ENCODE measurements at regions not wholly inside any gene's neighbourhood (a gene's known extent, or its start where the extent isn't known, plus 50 kb on each side); places are given as distances from the start of the nearest gene placed in this dataset.

DNA sequence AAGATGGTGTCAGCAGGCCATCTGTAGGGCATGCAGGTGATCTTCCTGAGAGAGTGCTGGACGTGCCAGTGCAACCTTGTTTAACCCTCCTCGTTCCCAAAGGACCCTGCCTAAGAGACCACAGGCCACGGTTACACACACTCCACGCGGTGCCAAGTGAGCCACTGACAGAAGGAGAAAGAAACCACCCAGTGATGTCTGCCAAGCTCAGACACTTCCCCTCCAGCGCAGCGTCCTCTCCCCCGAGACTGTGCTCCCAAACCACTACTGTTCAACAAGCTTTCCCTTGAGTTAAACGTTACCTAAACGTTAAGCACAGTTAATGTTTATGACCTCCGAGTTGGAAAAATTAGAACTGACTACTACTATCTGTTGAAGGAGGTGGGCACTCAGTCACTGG is 119.1 kb upstream of the NCK2 start:
- no peak overlapping the region for H3K4me3 ChIP-seq (ENCODE audit: low read length)
- no peaks in the 10 kb centered on the region for H3K9me3 ChIP-seq (ENCODE audit: control insufficient read depth, insufficient read depth, low read length)
- no peak overlapping the region for H3K27ac ChIP-seq (ENCODE audit: low read length)
- WGBS (ENCODE audit: insufficient coverage, insufficient read length), result no CpG with 5 or more reads among the region's 11 CpGs
- no peak for DNase-seq (ENCODE audit: low read depth, low spot score)
- 0 out of 2 replicates have a peak, but pooled peaks cover 5% of the 10 kb centered on the region for H3K4me1 ChIP-seq (ENCODE audit: control insufficient read depth, insufficient read depth, low read length)
- H3K27me3 ChIP-seq (ENCODE audit: control insufficient read depth, insufficient read depth, low read length), result no peaks in the 10 kb centered on the region
- no peaks in the 10 kb centered on the region for H3K36me3 ChIP-seq (ENCODE audit: control insufficient read depth, insufficient read depth, low read length)

- H3K4me1 ChIP-seq (ENCODE audit: control insufficient read depth, insufficient read depth, low read length), result 0 out of 2 replicates have a peak, but pooled peaks cover 4% of the 10 kb centered on the region
- no peaks in the 10 kb centered on the region for H3K9me3 ChIP-seq (ENCODE audit: control insufficient read depth, insufficient read depth, low read length)
- DNase-seq (ENCODE audit: low read depth, low spot score), result no peak
- H3K27me3 ChIP-seq (ENCODE audit: control insufficient read depth, insufficient read depth, low read length), result no peaks in the 10 kb centered on the region
- no CpG with 5 or more reads among the region's 7 CpGs for WGBS (ENCODE audit: insufficient coverage, insufficient read length)
- H3K36me3 ChIP-seq (ENCODE audit: control insufficient read depth, insufficient read depth, low read length), result no peaks in the 10 kb centered on the region
- no peak overlapping the region for H3K27ac ChIP-seq (ENCODE audit: low read length)
- no peak overlapping the region for H3K4me3 ChIP-seq (ENCODE audit: low read length)
Observed at GRCh38 chr2:105621038-105621437, 123.7 kb upstream of the NCK2 start.

DNA sequence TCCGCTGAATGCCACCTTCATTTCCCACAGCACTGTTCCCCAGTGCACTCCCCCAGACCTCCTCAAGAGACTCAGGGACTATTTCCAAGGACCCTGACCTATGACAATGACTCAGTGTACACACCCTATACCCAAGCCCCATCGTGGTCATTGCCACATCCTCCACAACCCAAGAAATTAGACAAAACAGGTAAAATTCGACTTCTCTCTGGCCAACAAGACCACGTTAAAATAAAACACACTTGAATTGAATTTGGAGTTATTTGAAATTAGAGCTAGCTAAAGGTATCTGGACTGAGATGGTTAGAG is 126.4 kb upstream of the NCK2 start:
- Histone ChIP-seq H3K4me3 (ENCODE audit: low read length) (no peak overlapping the region), H3K27ac (ENCODE audit: low read length) (no peak overlapping the region), H3K9me3 (ENCODE audit: control insufficient read depth, insufficient read depth, low read length) (no peaks in the 10 kb centered on the region), H3K27me3 (ENCODE audit: control insufficient read depth, insufficient read depth, low read length) (no peaks in the 10 kb centered on the region), H3K36me3 (ENCODE audit: control insufficient read depth, insufficient read depth, low read length) (no peaks in the 10 kb centered on the region), H3K4me1 (ENCODE audit: control insufficient read depth, insufficient read depth, low read length) (no peaks in the 10 kb centered on the region)
- WGBS (ENCODE audit: insufficient coverage, insufficient read length), result no CpG with 5 or more reads among the region's 4 CpGs
- no peak for DNase-seq (ENCODE audit: low read depth, low spot score)

GRCh38 chr2:105617631-105618350 is 126.9 kb upstream of the NCK2 start:
- H3K4me1 ChIP-seq (ENCODE audit: control insufficient read depth, insufficient read depth, low read length), result no peaks in the 10 kb centered on the region
- no peak for DNase-seq (ENCODE audit: low read depth, low spot score)
- H3K4me3 ChIP-seq (ENCODE audit: low read length), result no peak overlapping the region
- no peaks in the 10 kb centered on the region for H3K27me3 ChIP-seq (ENCODE audit: control insufficient read depth, insufficient read depth, low read length)
- no peaks in the 10 kb centered on the region for H3K9me3 ChIP-seq (ENCODE audit: control insufficient read depth, insufficient read depth, low read length)
- no peaks in the 10 kb centered on the region for H3K36me3 ChIP-seq (ENCODE audit: control insufficient read depth, insufficient read depth, low read length)
- H3K27ac ChIP-seq (ENCODE audit: low read length), result no peak overlapping the region
- WGBS (ENCODE audit: insufficient coverage, insufficient read length), result no CpG with 5 or more reads among the region's 12 CpGs

DNA sequence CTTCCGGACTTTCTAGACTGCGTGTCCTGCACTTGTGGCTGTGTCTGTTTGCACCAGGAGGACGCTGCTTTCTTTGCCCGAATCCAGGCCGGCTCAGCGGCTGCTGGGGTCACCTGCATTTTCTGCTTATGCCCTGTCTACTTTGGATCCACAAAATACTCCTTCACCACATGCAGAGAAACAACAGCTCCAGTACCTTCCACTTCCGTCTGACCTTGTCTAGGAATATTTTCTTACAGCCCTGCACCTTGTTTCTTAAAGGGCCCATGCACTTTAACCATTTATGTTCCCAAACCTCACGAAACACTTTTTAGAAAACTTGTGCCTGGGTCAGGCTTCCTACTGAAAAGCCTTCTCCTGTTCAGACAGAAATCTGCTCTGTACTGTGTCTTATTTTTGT is 129.4 kb upstream of the NCK2 start:
- no peak overlapping the region for H3K27ac ChIP-seq (ENCODE audit: low read length)
- H3K36me3 ChIP-seq (ENCODE audit: control insufficient read depth, insufficient read depth, low read length), result no peaks in the 10 kb centered on the region
- DNase-seq (ENCODE audit: low read depth, low spot score), result no peak
- H3K4me1 ChIP-seq (ENCODE audit: control insufficient read depth, insufficient read depth, low read length), result no peaks in the 10 kb centered on the region
- H3K27me3 ChIP-seq (ENCODE audit: control insufficient read depth, insufficient read depth, low read length), result no peaks in the 10 kb centered on the region
- no peaks in the 10 kb centered on the region for H3K9me3 ChIP-seq (ENCODE audit: control insufficient read depth, insufficient read depth, low read length)
- no peak overlapping the region for H3K4me3 ChIP-seq (ENCODE audit: low read length)
- no CpG with 5 or more reads among the region's 8 CpGs for WGBS (ENCODE audit: insufficient coverage, insufficient read length)

DNA sequence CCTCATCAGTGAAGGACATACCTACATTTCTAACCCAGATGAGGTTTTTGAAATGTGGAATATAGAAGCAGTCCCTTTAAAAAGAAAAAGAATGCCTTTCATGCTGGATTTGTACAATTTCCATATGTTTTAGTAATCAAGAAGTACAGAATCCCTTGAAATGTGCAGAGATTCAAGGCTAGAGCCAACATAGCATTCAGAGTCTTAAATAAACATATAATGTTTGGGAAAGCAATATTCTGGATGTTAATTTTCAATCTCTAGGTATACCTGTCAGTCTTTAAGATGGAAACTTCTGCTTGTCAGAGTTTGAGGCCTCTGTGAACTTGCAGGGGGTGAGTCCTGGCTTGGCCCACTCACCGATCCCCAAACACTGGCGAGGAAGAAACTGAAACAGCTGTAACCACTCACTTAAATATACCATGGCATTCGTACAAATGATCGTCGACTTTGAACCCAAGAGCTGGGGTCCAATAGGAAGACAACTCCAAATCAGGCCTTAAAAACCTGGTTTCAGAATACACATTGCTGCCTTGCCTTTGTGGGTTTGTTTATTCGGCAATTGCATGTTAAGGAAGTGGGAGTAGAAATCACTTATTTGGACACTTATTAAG is 132.8 kb upstream of the NCK2 start:
- H3K9me3 ChIP-seq (ENCODE audit: control insufficient read depth, insufficient read depth, low read length), result no peaks in the 10 kb centered on the region
- no peaks in the 10 kb centered on the region for H3K27me3 ChIP-seq (ENCODE audit: control insufficient read depth, insufficient read depth, low read length)
- no peak overlapping the region for H3K27ac ChIP-seq (ENCODE audit: low read length)
- H3K4me1 ChIP-seq (ENCODE audit: control insufficient read depth, insufficient read depth, low read length), result no peaks in the 10 kb centered on the region
- H3K4me3 ChIP-seq (ENCODE audit: low read length), result no peak overlapping the region
- no peak for DNase-seq (ENCODE audit: low read depth, low spot score)
- no CpG with 5 or more reads among the region's 6 CpGs for WGBS (ENCODE audit: insufficient coverage, insufficient read length)
- H3K36me3 ChIP-seq (ENCODE audit: control insufficient read depth, insufficient read depth, low read length), result no peaks in the 10 kb centered on the region

GRCh38 chr2:105611333-105611637 is 133.4 kb upstream of the NCK2 start:
- H3K4me3 ChIP-seq (ENCODE audit: low read length), result no peak overlapping the region

GRCh38 chr2:105610576-105611332 is 134.0 kb upstream of the NCK2 start:
- no peak overlapping the region for H3K4me3 ChIP-seq (ENCODE audit: low read length)
- no peak for DNase-seq (ENCODE audit: low read depth, low spot score)
- H3K36me3 ChIP-seq (ENCODE audit: control insufficient read depth, insufficient read depth, low read length), result no peaks in the 10 kb centered on the region
- H3K4me1 ChIP-seq (ENCODE audit: control insufficient read depth, insufficient read depth, low read length), result no peaks in the 10 kb centered on the region
- H3K27me3 ChIP-seq (ENCODE audit: control insufficient read depth, insufficient read depth, low read length), result no peaks in the 10 kb centered on the region
- no peak overlapping the region for H3K27ac ChIP-seq (ENCODE audit: low read length)
- no CpG with 5 or more reads among the region's 16 CpGs for WGBS (ENCODE audit: insufficient coverage, insufficient read length)
- H3K9me3 ChIP-seq (ENCODE audit: control insufficient read depth, insufficient read depth, low read length), result no peaks in the 10 kb centered on the region

More at GRCh38 chr2:105611333-105611637, 133.4 kb upstream of the NCK2 start:
- no CpG with 5 or more reads among the region's 2 CpGs for WGBS (ENCODE audit: insufficient coverage, insufficient read length)
- no peaks in the 10 kb centered on the region for H3K27me3 ChIP-seq (ENCODE audit: control insufficient read depth, insufficient read depth, low read length)
- H3K4me1 ChIP-seq (ENCODE audit: control insufficient read depth, insufficient read depth, low read length), result no peaks in the 10 kb centered on the region
- H3K9me3 ChIP-seq (ENCODE audit: control insufficient read depth, insufficient read depth, low read length), result no peaks in the 10 kb centered on the region
- no peak for DNase-seq (ENCODE audit: low read depth, low spot score)
- H3K27ac ChIP-seq (ENCODE audit: low read length), result no peak overlapping the region
- H3K36me3 ChIP-seq (ENCODE audit: control insufficient read depth, insufficient read depth, low read length), result no peaks in the 10 kb centered on the region

DNA sequence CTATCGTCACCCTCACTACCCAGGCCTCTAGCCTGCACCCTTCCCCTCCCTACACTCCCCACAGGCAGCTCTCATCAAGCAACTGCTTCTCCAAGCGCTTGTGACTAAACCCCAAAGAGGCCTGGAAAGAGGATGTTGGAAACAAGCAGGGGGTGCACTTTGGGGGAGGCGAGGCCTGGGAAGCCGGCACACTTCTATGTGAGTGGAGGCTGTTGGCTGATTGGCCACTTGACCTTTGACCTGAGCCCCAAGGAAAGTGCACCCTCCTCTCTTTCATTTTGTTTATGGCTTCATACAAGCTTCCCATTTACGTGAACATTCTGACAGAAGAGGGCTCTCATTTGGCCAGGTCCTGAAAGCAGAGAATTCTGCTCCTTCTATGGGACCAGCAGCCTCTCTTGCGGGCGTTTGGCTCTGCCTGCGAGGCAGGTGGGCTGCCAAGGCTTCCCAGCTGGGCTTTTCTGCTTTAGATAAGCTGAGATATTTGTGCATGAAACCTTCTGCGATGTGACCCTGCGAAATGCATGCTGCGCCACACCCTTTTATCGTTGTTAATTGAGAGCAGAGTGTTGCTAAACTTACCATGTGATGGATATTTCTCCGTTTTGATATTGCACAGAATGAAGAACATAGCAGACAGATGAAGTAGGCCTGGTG is 134.8 kb upstream of the NCK2 start:
- no peak overlapping the region for H3K4me3 ChIP-seq (ENCODE audit: low read length)
- DNase-seq (ENCODE audit: low read depth, low spot score), result no peak
- H3K9me3 ChIP-seq (ENCODE audit: control insufficient read depth, insufficient read depth, low read length), result no peaks in the 10 kb centered on the region
- H3K27ac ChIP-seq (ENCODE audit: low read length), result no peak overlapping the region
- H3K4me1 ChIP-seq (ENCODE audit: control insufficient read depth, insufficient read depth, low read length), result no peaks in the 10 kb centered on the region
- H3K27me3 ChIP-seq (ENCODE audit: control insufficient read depth, insufficient read depth, low read length), result no peaks in the 10 kb centered on the region
- no peaks in the 10 kb centered on the region for H3K36me3 ChIP-seq (ENCODE audit: control insufficient read depth, insufficient read depth, low read length)
- WGBS (ENCODE audit: insufficient coverage, insufficient read length), result no CpG with 5 or more reads among the region's 13 CpGs

- Histone ChIP-seq H3K9me3 (ENCODE audit: control insufficient read depth, insufficient read depth, low read length) (no peaks in the 10 kb centered on the region), H3K27ac (ENCODE audit: low read length) (no peak overlapping the region), H3K27me3 (ENCODE audit: control insufficient read depth, insufficient read depth, low read length) (no peaks in the 10 kb centered on the region), H3K4me3 (ENCODE audit: low read length) (no peak overlapping the region), H3K36me3 (ENCODE audit: control insufficient read depth, insufficient read depth, low read length) (no peaks in the 10 kb centered on the region), H3K4me1 (ENCODE audit: control insufficient read depth, insufficient read depth, low read length) (no peaks in the 10 kb centered on the region)
- WGBS (ENCODE audit: insufficient coverage, insufficient read length), result no CpG with 5 or more reads among the region's 4 CpGs
- DNase-seq (ENCODE audit: low read depth, low spot score), result no peak
Observed at GRCh38 chr2:105607920-105608504, 136.7 kb upstream of the NCK2 start.

Measured in iPS DF 6.9 (cell line).